HG03354 (cell line): ENCODE measurements at regions not wholly inside any gene's neighbourhood (a gene's known extent, or its start where the extent isn't known, plus 50 kb on each side); places are given as distances from the start of the nearest gene placed in this dataset.

ENCODE experiments used
- ATAC-seq: cut with Tn5 transposase; IDR thresholded peaks from one replicate; pipeline ENCODE4 v1.9.1; 2021; ENCODE audit warnings: mild to moderate bottlenecking; ENCODE audit not compliant: unreplicated experiment, poor library complexity, severe bottlenecking

DNA sequence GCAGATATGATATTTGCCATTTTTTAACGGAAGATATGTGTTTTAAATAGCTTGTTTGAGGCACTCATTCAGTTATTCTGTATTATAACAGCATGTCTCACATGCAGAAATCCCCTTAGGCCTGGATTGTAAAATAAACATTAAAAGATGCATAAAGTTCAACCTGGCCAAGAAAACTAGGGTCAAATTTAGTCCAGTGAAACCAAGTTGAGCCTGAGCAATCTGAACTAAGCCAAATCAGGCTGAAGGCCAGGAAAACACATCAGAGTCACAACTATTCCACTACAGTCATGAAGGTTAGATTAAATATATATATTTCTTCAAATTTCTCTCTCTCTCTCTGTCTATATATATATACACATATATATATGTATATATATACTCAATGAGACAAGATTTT lies 504.8 kb downstream of the SLITRK1 start:
- no peak for ATAC-seq

GRCh38 chr13:83372786-83373185 lies 509.5 kb downstream of the SLITRK1 start:
- no peak for ATAC-seq

- no peak for ATAC-seq
Observed at GRCh38 chr13:83365723-83366122, 516.6 kb downstream of the SLITRK1 start.

- no peak for ATAC-seq
Observed at GRCh38 chr13:83355041-83355440, 527.2 kb downstream of the SLITRK1 start.

DNA sequence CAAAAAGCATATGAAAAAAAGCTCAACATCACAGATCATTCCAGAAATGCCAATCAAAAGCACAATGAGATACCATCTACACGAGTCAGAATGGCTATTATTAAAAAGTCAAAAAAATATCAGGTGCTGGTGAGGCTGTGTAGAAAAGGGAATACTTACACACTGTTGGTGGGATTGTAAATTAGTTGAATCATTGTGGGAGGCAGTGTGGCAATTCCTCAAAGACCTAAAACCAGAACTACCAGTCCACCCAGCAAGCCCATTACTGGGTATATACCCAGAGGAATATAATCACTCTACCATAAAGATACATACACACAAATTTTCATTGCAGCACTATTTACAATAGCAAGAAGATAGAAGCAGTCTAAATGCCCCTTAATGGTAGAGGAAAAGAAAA lies 529.9 kb downstream of the SLITRK1 start:
- ATAC-seq = no peak

DNA sequence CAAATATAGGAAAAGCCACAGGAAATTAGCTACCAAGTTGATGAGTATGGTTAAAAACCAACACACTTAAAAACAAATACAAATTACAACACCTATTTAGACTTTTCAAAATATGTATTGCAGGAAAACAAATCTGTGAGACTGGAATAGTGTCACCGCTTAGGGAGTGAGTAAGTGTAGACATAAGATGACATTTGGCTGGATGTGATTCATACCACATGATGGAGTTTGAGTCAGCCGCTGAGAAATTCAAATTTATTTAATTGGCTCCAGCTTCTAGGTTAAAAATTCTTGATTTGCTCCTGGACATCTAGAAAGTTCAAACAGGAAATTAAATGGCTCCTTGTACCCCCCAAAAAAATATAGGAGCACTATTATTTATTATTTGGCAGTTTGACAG lies 531.7 kb downstream of the SLITRK1 start:
- no peak for ATAC-seq

DNA sequence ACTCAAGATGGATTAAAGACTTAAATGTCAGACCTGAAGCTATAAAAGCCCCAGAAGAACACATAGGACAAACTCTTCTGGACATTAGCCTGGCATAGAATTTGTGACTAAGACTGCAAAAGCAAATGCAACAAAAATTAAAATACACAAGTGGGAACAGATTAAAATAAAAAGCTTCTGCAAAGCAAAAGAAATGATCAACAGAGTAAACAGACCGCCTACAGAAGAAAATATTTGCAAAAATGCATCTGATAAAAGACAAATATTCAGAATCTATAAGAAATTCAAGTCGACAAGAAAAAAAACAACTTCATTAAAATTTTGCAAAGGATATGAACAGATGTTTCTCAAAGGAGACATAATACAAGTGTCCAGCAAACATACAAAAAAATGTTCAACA lies 537.8 kb downstream of the SLITRK1 start:
- ATAC-seq = no peak

DNA sequence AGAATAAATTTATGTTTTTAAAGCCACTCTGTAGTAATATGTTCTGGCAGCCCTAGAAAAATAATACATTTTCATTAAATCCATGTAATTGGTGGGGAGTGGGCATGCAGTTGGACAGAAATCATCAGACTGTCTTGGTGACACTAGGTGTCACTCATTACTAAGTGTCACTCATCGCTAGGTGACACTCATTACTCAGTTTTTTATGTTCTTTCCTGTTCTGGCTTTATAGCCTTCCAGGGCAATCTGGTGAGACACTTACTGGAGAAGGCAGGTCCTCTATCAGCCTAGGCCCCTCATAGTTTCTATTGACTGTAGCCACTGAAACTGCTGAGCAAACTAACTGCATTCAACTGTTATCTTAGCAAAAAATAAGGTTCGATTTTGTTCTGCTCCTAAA lies 542.1 kb downstream of the SLITRK1 start:
- ATAC-seq = no peak

GRCh38 chr13:83333614-83334388 lies 548.5 kb downstream of the SLITRK1 start:
- ATAC-seq = no peak

DNA sequence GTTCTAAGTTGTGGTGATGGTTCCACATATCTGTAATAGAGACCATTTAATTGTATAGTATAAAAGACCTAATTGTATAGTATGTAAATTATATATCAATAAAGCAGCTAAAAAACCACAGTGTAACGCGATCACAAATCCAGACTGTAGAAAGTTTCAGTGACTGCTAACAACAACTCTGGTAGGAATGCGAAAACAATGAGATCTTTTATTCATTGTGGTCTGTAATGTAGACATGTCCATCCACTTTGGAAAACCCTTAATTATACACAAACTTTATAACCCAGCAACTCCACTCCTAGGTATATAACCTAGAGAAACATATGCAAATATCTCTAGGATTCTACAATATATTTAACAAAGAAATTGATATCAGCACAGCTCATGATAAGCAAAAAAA lies 549.5 kb downstream of the SLITRK1 start:
- ATAC-seq = no peak

DNA sequence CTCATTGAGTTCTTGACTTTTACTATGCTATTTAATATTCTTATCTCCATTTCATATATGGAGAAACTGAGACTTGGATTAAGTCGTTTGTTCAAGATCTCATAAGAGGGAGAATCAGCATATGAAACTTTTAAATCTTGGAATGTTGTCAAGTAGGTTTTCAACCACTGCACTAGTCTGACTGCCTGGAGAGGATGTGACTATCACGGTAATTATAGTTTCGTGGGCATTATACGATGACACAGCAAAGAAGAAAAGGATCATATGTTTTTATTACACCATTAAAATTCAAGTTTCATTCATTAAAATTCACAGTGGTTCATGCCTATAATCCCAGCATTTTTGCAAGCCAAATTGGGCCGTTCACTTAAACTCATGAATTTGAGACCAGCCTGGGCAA lies 555.2 kb downstream of the SLITRK1 start:
- no peak for ATAC-seq

DNA sequence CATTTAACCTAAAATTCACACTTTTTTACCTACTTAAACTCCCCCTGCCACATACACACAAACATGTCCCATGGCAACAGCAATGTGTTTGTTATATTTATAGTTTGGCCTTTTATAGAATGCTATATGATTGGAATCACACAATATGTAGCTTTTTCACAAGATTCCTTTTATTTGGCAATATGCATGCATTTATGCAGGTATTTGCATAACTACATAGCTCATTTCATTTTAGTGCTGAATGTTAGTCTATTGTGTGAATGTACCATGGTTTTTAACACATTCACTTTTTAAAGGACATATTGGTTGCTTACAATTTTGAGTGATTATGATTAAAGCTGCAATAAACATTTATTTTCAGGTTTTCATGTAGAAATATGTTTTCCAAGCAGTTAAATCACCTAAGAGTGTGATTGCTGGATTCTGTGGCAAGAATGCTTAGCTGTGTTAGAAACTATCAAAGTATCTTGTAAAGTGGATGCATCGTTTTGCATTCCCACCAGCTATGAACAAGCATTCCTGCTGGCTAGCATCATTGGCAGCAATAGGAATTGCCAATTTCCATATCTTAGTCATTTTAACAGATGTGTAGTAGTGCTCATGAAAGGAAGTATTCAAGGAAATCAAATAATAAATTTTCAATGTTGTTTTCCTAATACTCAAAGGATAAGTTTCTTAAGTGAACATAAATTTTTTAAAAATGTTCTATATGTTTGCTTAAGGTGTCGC lies 557.0 kb downstream of the SLITRK1 start:
- ATAC-seq = no peak

DNA sequence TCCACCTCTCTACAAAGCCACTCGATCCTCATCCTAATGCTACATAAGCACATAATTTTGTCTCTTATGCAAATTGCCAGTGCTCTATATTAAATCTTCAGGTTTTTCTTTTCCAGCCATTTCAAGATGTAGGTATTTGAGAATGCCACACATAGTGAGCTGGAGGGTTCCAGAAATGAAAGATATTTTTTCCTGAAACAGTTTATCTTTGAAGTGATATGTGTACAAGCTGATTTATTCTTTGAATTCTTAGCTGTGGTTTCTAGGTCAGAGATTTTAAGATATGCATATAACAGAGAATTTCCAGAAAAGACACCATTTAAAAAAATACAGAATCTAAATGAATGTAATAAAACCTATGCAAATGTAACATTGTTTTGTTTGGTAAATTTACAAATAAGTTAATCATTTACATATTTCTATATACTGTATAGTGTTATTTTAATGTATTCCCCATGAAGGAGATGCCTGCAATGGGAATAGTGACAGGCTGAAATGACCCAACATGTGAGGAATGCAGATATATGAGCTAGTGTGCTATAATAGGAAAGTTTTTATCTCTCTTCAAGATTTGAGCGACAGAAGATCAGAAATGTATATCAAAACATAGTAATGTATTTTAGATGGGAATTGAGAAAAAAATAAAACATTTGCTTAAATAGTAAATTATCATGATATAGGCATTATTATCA lies 570.2 kb downstream of the SLITRK1 start:
- no peak for ATAC-seq

GRCh38 chr13:83298617-83299016 lies 583.7 kb downstream of the SLITRK1 start:
- ATAC-seq = no peak

- ATAC-seq = no peak
Observed at GRCh38 chr13:83297586-83298290, 584.5 kb downstream of the SLITRK1 start.

- no peak for ATAC-seq
Observed at GRCh38 chr13:83295686-83296085, 586.6 kb downstream of the SLITRK1 start.

DNA sequence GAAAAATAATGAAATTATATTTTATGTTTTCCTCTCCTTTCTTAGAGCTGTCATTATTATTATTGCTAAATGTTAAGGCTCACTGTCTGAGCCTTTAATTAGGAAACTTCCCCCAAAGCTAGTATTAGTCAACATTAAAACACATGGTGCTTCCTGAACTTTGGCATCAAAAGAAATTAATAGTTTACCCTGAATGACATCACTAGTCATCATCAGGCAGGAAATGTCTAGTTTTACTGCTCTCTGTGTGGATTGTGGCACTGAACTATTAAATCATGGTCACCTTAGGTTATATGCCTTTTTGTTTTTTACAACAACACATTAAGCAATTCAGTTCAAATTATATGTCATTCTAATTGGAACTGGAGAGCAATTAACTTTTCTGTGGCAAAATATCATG lies 595.5 kb downstream of the SLITRK1 start:
- ATAC-seq = no peak

DNA sequence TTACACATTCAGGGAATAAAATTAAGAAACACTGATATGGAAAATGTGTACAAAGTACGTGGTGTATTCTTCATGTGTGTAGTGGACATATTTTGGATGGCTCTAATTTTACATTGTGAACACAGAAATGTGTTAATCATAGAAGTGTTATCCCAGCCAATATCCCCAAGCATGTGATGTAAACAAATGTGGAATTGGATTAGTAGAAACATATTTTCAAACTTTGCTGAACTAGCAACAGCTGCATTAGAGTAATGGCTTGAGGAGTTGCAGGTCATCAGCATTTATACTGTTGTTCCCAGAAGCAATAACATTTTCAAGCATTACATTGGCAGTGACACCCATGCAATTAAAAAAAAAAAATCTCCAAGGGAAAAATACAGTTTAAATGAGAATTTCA lies 600.6 kb downstream of the SLITRK1 start:
- ATAC-seq = no peak

DNA sequence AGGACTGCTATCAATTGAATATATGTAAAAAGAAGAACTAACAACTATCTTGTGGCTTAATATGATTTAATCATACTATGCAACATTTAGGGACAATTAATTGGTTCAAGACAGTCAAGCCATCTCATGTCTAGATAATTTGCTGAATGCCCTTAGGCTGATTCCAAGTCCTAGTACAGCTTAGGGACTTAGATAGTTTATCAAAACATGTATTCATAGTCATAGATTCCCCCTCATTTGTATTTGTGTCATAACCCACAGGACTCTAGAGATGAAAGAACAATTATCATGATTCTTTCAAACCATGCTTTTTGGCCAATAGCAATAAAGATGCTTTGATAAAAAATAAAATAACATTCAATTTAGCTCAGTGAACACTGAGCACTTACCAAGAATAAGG lies 607.6 kb downstream of the SLITRK1 start:
- ATAC-seq = no peak

DNA sequence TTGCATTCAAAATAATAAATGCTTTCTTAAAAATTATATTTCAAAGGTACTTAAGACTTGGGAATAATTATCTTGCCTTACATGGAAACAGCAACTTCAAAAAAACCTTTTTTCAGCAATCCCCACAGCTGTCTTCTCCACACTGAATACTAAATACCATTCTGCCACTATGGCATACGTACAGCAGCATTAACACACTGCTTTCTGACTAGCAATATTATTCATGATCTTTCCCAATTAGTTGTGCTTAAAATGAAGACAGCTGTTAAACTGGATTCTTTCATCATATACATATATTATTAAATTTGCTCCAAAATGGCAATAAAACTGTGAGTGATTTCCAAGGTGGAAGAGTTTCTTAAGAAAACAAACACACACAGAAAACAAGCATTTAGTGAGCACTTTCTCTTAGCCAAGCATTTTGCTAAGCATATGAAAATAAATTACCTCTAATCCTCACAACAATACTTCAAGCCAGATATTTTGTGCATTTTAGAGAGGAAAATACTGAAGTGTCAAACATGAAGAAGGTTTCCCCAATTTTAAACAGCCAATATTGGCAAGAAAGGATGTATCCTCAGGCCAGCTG lies 609.5 kb downstream of the SLITRK1 start:
- ATAC-seq = no peak
